Cardiac fibroblast (primary cell): ENCODE measurements at regions not wholly inside any gene's neighbourhood (a gene's known extent, or its start where the extent isn't known, plus 50 kb on each side); places are given as distances from the start of the nearest gene placed in this dataset.

Experiments used
- DNase-seq, 2 donors: peaks; one replicate each; pipeline versions ENCODE4 v3.0.0 to v3.0.0-alpha.2; 2010; ENCODE audit warnings: low read depth in 2 of 2
- H3K4me3 ChIP-seq, 2 donors: replicated peaks in 1 of 2; 1 replicate in 1 of 2; 2 replicates in 1 of 2; pipeline ENCODE4 v1.5.1; 2011; ENCODE audit warnings: low read depth in 2 of 2, low read length in 2 of 2, mild to moderate bottlenecking in 2 of 2, moderate library complexity in 1 of 2
- TF ChIP-seq, protein P1 (sequence below): IDR thresholded peaks from one replicate; pipeline ENCODE4 v1.5.1; 2011; ENCODE audit warnings: low read depth, mild to moderate bottlenecking, low read length, inconsistent platforms

DNA sequence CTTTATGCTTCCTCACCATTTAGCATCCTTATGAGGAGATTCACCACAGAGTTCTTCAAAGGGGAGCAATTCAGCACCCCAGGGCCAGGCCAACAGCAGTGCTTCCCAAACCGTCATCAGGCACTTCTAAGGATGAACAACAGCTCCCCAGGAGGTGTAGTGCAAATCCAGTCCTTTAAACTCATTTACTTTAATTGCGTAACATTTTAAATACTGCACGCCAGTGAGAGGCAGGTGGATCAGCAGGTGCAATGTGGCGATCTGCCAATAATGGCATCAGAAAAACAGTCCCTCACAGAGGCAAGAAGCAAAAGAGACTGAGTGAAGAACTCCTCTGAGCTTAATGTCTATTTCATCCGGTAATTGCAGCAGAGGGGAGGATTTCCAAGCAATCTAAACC is 770.9 kb upstream of the FOXG1 start:
- TF ChIP-seq, protein P1, sequence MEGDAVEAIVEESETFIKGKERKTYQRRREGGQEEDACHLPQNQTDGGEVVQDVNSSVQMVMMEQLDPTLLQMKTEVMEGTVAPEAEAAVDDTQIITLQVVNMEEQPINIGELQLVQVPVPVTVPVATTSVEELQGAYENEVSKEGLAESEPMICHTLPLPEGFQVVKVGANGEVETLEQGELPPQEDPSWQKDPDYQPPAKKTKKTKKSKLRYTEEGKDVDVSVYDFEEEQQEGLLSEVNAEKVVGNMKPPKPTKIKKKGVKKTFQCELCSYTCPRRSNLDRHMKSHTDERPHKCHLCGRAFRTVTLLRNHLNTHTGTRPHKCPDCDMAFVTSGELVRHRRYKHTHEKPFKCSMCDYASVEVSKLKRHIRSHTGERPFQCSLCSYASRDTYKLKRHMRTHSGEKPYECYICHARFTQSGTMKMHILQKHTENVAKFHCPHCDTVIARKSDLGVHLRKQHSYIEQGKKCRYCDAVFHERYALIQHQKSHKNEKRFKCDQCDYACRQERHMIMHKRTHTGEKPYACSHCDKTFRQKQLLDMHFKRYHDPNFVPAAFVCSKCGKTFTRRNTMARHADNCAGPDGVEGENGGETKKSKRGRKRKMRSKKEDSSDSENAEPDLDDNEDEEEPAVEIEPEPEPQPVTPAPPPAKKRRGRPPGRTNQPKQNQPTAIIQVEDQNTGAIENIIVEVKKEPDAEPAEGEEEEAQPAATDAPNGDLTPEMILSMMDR, result no peak
- DNase-seq, result no peak
- no peak overlapping the region for H3K4me3 ChIP-seq

DNA sequence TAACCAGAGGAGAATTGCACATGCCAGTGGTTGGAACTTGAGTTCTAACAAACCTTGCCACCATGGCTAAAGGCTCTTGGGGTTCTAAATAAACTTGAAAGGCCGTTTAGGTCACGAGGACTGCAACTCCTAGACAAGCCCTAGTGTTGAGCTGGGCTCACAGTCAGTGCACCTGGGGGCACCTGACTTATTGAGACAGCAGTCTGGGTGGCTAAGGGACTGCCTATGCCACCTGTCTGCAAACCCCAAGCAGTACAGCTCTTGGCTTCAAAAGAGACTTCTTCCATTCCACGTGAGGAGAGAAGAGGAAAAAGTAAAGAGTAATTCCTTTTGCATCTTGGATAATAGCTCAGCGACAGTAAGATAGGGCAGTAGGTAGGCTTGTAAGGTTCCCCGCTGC is 765.6 kb upstream of the FOXG1 start:
- DNase-seq, result no peak
- no peak overlapping the region for H3K4me3 ChIP-seq
- TF ChIP-seq, protein P1, result no peak

DNA sequence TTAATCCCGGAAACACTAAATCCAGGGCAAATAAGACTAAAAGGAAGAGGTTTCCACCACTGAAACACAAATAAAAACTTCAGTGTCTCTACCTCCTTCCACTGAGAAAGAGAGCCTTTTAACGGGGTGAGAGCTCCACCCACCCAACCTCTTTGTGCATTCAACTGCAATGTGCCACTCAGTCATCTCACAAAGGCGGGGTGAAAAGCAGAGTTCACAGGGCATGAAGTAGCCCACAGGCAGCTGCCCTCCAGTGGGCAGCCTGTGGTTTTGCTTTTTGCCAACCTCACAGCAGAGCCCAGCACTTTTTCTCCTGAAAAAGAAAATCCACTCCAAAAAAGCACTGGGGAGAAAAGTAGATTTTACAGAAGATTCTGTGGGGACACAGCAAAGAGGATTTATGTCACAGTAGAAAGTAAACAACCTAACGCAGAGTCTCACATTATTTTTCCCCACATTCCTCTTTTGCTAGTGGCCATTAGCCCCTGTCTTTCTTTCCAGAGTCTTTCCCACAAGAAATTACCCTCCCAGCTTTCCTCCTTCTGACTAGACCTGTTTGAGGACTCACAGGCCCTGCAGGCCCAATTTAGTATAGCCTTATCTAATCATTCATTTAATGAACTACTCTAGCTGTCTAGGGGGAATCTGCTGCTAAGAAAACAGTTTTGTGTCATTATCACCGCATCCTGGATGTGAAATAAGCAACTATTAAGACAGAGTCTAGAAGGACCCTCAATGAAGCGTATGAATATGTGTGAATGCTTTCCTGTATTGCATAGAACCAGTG is 753.8 kb upstream of the FOXG1 start:
- DNase-seq, result no peak
- no peak overlapping the region for H3K4me3 ChIP-seq
- TF ChIP-seq, protein P1, result no peak

DNA sequence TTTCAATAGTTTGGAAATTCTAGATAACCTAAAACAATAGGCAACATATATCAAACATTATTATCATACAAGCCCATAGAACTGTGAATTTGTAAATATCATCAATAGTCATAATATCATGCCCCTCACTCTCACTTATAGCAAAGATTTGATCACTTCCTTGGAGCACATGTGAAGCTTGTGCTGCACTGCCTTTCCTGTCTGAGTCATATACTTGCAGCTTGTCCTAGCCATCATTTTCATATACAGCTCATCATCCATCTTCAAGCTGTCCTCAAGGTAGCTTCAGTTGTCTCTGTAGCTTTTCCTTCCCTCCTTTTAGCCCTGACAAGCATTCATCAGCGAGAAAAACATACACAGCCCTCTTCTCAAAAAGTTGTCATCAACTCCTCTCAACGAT is 746.5 kb upstream of the FOXG1 start:
- H3K4me3 ChIP-seq, result no peak overlapping the region
- DNase-seq, result no peak
- TF ChIP-seq, protein P1, result no peak

DNA sequence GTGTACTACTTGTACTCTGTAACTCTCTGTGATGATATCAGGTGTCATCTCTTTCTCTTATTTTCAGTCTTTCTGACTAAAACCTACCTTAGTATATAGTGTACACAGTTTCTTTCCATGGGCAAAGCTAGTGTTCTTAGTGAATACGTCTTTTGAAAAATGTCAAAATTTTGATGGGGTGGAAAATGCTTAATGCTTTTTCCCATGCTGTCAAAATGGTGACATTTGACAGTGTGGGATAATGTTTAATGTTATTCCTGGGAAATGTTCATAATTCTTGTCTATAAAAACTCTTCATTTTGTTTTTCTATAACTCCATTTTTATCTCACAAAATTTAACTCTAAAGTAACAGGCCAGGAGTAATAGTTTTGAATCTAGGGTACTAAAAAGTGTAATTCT is 742.7 kb upstream of the FOXG1 start:
- no peak for DNase-seq
- TF ChIP-seq, protein P1, result no peak
- no peak overlapping the region for H3K4me3 ChIP-seq

DNA sequence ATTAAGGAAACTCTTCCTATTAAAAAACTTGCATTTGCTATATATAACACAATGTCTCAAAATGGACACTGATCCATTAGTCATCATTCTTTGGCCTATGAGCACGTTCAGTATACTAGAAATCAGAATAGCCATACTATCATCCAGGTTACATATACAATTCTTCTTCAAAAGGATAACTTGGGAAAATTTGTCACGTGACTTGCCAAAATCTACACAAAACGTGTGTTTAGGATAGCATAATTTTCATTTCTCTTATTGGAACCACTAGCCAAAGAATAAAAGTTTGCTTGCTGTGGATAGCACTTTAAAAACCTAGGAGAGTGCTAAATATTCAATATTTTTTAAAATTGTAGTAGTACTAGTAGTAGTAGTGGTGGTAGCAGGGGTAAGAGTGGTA is 714.3 kb upstream of the FOXG1 start:
- no peak overlapping the region for H3K4me3 ChIP-seq
- DNase-seq, result no peak
- TF ChIP-seq, protein P1, result no peak

DNA sequence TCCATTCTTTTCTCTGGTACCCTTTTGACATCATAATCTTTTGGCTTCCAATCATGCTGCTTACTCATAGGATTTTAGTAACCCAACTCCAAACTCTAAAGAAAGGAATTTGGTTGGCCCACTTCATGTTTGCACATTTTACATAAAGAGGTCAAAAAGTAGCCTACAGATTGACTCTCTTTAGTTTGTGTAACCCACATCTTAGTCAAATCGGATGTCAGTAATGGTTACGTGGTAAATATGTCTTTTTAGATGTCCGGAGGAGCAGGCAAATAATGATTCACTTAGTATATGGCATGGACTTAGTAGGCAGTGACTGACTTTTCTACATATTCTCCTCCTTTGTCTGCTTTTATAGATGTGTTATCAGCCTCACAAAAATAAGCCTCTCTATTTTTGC is 711.6 kb upstream of the FOXG1 start:
- DNase-seq, result no peak
- H3K4me3 ChIP-seq, result no peak overlapping the region
- TF ChIP-seq, protein P1, result no peak
